Lung microvascular endothelial cell (primary cell): ENCODE measurements at regions not wholly inside any gene's neighbourhood (a gene's known extent, or its start where the extent isn't known, plus 50 kb on each side); places are given as distances from the start of the nearest gene placed in this dataset.
"Not testable (repeated sequence)": the region's sequence is repeated elsewhere in the genome, so short reads cannot be mapped to it uniquely, and the experiment has no call there.

Source experiments
- DNase-seq, 2 donors: peaks; one replicate each; pipeline versions ENCODE4 v3.0.0 to v3.0.0-alpha.2; 2010; ENCODE audit warnings: low read depth in 2 of 2

- DNase-seq: no peak
Measured at GRCh38 chr3:83251490-83251889, 1490.0 kb upstream of the GBE1 start.

GRCh38 chr3:83250613-83251012 lies 1489.2 kb upstream of the GBE1 start:
- DNase-seq: no peak

GRCh38 chr3:83248454-83248853 lies 1487.0 kb upstream of the GBE1 start:
- no peak for DNase-seq

GRCh38 chr3:83235180-83235814 lies 1473.9 kb upstream of the GBE1 start:
- no peak for DNase-seq

- DNase-seq: no peak
Measured at GRCh38 chr3:83233715-83234114, 1472.3 kb upstream of the GBE1 start.

- no peak for DNase-seq
Measured at GRCh38 chr3:83230841-83231240, 1469.4 kb upstream of the GBE1 start.

GRCh38 chr3:83230376-83230775 lies 1468.9 kb upstream of the GBE1 start:
- DNase-seq: no peak

- no peak for DNase-seq
Measured at GRCh38 chr3:83226751-83227150, 1465.3 kb upstream of the GBE1 start.

- peak; percentile 84 for DNase-seq
Measured at GRCh38 chr3:83224101-83224868, 1462.8 kb upstream of the GBE1 start.

- DNase-seq: no peak
Measured at GRCh38 chr3:83218383-83219200, 1457.1 kb upstream of the GBE1 start.

GRCh38 chr3:83217595-83218118 lies 1456.2 kb upstream of the GBE1 start:
- not testable (repeated sequence) for DNase-seq

GRCh38 chr3:83216919-83217594 lies 1455.6 kb upstream of the GBE1 start:
- no peak for DNase-seq

- DNase-seq: no peak
Measured at GRCh38 chr3:83195243-83195642, 1433.8 kb upstream of the GBE1 start.

- DNase-seq: no peak
Measured at GRCh38 chr3:83193526-83193925, 1432.1 kb upstream of the GBE1 start.

GRCh38 chr3:83189634-83190033 lies 1428.2 kb upstream of the GBE1 start:
- no peak for DNase-seq

GRCh38 chr3:83169473-83169872 lies 1408.0 kb upstream of the GBE1 start:
- no peak for DNase-seq

GRCh38 chr3:83150896-83151295 lies 1389.5 kb upstream of the GBE1 start:
- DNase-seq: no peak

- DNase-seq: no peak
Measured at GRCh38 chr3:83140983-83141382, 1379.5 kb upstream of the GBE1 start.

- no peak for DNase-seq
Measured at GRCh38 chr3:83131236-83131635, 1369.8 kb upstream of the GBE1 start.

- DNase-seq: no peak
Measured at GRCh38 chr3:83122774-83123350, 1361.4 kb upstream of the GBE1 start.

- no peak for DNase-seq
Measured at GRCh38 chr3:83093222-83093572, 1331.8 kb upstream of the GBE1 start.
